K562 (cell line): ENCODE measurements at regions not wholly inside any gene's neighbourhood (a gene's known extent, or its start where the extent isn't known, plus 50 kb on each side); places are given as distances from the start of the nearest gene placed in this dataset.

Experiments
- CHD7 ChIP-seq: fragments of 200-600 bp; sonication (generic); IDR thresholded peaks from one replicate; pipeline ENCODE4 v1.6.1; 2012; ENCODE audit warnings: mild to moderate bottlenecking, low read depth, low read length, inconsistent platforms
- POLR2H ChIP-seq: IDR thresholded peaks from 2 replicates; pipeline ENCODE4 v1.6.1; 2016; ENCODE audit warnings: missing genetic modification characterization, low read depth, mild to moderate bottlenecking, control low read depth, missing compliant biosample characterization, moderate library complexity
- ZNF445 ChIP-seq: fragments of 250-450 bp; sonication (Bioruptor Pico); IDR thresholded peaks from 2 replicates; pipeline ENCODE4 v1.4.0; 2020; ENCODE audit warnings: low read depth, mild to moderate bottlenecking, moderate library complexity

DNA sequence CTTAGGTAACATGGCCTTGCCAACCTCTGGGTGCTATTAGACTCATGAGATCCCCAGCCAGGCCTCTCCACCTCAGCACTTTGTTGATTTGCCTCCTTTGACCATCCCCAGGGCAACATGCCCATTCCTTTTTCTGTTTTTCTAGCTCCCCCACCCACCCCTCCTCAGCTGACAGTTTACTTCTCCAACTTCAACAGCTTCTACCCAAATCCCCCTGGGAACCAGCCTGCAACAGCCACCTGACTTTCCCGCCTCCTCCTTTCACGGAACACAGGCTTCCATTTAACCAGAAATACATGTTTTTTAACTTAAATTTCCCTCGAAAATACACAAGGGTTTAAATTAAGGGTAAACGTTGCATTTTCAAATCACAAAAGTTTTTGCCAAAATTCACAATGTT lies 117.3 kb downstream of the DLEU7 start (continued):
- TF ChIP-seq POLR2H (tag) = no peak
- TF ChIP-seq ZNF445 (CRISPR knock-in tag) = no peak
- TF ChIP-seq CHD7 = no peak
